Kidney epithelial cell (primary cell): ENCODE measurements at regions not wholly inside any gene's neighbourhood (a gene's known extent, or its start where the extent isn't known, plus 50 kb on each side); places are given as distances from the start of the nearest gene placed in this dataset.

ENCODE experiments used
- DNase-seq: peaks from one replicate; pipeline ENCODE4 v3.0.0-alpha.2; 2010; ENCODE audit warnings: low read depth
- H3K27me3 ChIP-seq: 2 replicates; pipeline ENCODE4 v1.6.0; 2011; ENCODE audit warnings: low read length; ENCODE audit not compliant: control insufficient read depth, insufficient read depth
- H3K36me3 ChIP-seq: 2 replicates; pipeline ENCODE4 v1.5.1; 2011; ENCODE audit warnings: low read length; ENCODE audit not compliant: control insufficient read depth, insufficient read depth
- H3K4me3 ChIP-seq: 2 replicates; pipeline ENCODE4 v1.5.1; 2011; ENCODE audit warnings: low read depth, mild to moderate bottlenecking, control low read depth, low read length
- TF ChIP-seq, protein P1 (sequence below): IDR thresholded peaks from 2 replicates; pipeline ENCODE4 v1.5.1; 2011; ENCODE audit warnings: mild to moderate bottlenecking, moderate library complexity, low read length, control low read depth, inconsistent platforms; ENCODE audit not compliant: insufficient read depth, poor library complexity, severe bottlenecking

DNA sequence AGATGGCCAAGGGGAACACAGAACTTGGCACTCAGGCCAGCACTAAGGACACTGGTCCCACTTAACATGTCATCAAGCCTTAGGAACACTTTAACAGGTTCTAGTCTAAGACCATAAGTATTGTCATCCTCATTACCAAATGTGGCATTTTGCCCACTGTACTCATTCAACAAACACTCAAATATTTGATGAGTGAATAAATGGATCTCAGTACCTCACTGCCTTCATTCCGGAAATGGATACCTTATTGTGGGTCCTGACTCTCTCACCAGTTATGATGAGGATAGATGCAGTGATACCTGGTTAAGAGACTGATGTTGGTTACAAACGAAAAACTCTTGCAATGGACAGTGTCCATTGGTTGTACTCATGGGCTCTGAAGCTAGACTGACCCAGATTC lies 455.2 kb upstream of the DYNLRB2 start:
- TF ChIP-seq, protein P1, sequence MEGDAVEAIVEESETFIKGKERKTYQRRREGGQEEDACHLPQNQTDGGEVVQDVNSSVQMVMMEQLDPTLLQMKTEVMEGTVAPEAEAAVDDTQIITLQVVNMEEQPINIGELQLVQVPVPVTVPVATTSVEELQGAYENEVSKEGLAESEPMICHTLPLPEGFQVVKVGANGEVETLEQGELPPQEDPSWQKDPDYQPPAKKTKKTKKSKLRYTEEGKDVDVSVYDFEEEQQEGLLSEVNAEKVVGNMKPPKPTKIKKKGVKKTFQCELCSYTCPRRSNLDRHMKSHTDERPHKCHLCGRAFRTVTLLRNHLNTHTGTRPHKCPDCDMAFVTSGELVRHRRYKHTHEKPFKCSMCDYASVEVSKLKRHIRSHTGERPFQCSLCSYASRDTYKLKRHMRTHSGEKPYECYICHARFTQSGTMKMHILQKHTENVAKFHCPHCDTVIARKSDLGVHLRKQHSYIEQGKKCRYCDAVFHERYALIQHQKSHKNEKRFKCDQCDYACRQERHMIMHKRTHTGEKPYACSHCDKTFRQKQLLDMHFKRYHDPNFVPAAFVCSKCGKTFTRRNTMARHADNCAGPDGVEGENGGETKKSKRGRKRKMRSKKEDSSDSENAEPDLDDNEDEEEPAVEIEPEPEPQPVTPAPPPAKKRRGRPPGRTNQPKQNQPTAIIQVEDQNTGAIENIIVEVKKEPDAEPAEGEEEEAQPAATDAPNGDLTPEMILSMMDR, result no peak
- no peak for DNase-seq
- no peaks in the 10 kb centered on the region for H3K36me3 ChIP-seq
- H3K4me3 ChIP-seq, result no peak overlapping the region
- H3K27me3 ChIP-seq, result no peaks in the 10 kb centered on the region

DNA sequence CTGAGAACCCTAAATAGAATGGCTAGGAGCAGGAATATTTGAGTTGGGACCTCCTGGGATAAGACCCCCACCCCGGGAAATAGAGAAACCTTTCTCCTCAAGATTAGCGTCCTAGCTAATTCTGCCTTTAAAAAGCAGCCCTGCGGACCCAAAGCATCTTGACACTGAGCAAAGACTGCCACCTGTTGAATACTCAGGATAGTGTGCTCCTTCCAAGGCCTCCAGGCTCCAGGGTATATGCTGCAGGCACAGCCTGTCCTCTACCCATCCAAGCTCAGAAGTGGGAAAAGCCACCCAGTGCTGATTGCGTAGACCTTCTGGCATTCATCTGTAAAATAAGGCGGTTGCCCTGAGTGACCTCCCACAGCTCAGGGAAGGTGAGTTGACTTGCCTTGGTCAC lies 456.2 kb upstream of the DYNLRB2 start:
- Histone ChIP-seq H3K27me3 (no peaks in the 10 kb centered on the region), H3K36me3 (no peaks in the 10 kb centered on the region), H3K4me3 (no peak overlapping the region)
- DNase-seq, result peak; percentile 25
- TF ChIP-seq, protein P1, result peak; percentile 69

DNA sequence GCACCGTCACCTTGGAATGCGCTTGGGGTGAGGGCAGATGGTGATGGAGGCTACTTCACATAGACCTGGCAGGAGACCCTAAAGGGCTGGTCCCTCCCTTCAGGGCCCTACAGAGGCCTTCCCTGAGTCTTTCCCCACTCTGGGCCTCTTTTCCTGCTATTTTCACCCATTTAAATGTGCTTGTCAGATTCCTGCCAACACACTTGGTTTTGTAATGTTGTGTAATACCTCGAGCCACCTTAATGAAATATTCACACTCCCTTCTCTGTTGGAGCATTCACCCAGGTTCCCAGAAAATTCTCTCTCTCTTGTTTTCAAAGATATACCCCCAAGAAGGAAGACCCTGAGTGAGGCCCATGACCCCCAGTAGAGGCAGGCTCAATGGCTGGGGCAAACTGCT lies 456.6 kb upstream of the DYNLRB2 start:
- TF ChIP-seq, protein P1, result no peak
- no peak for DNase-seq
- H3K4me3 ChIP-seq, result no peak overlapping the region

DNA sequence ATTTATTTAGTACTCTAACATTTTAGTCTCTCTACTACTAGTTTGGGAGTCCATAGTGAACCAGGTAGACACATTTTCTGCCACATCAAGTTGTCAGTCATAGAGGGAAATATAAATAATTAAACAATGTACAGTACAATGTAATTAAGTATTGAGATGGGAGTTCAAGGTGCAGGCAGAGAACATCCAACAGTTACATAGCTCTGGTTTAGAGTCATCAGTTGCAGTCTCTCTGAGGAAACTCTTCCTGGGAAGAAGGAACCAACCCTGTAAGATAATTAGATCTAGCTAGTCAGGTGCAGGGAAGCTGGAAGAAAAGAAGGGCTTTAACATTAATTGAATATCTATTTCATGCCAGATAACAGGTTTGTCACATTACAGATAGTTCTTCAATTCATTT lies 457.9 kb upstream of the DYNLRB2 start:
- Histone ChIP-seq H3K4me3 (no peak overlapping the region), H3K36me3 (no peaks in the 10 kb centered on the region), H3K27me3 (no peaks in the 10 kb centered on the region)
- TF ChIP-seq, protein P1, result no peak
- no peak for DNase-seq

More for the DNA sequence above, 456.6 kb upstream of the DYNLRB2 start:
- Histone ChIP-seq H3K36me3 (no peaks in the 10 kb centered on the region), H3K27me3 (no peaks in the 10 kb centered on the region)

DNA sequence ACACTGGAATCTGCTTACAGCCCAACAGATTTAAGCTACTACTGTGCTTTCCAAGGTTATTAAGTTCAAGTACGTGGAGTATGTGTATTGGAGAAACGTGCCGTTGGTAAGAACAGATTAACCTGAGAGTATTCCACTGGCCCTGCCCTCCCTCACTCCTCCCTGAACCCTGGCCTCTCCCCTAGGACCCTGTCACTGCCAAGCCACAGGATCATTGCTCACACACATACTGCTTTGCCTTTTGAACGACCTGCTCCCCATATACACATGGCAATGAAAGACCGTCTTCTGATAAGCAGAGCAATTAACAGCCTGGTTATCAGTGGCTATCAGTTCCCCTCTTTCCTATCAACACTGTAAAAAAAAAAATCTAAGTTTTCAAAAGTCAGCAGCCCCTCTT lies 458.9 kb upstream of the DYNLRB2 start:
- Histone ChIP-seq H3K36me3 (no peaks in the 10 kb centered on the region), H3K4me3 (no peak overlapping the region), H3K27me3 (no peaks in the 10 kb centered on the region)
- DNase-seq, result no peak
- TF ChIP-seq, protein P1, result no peak

DNA sequence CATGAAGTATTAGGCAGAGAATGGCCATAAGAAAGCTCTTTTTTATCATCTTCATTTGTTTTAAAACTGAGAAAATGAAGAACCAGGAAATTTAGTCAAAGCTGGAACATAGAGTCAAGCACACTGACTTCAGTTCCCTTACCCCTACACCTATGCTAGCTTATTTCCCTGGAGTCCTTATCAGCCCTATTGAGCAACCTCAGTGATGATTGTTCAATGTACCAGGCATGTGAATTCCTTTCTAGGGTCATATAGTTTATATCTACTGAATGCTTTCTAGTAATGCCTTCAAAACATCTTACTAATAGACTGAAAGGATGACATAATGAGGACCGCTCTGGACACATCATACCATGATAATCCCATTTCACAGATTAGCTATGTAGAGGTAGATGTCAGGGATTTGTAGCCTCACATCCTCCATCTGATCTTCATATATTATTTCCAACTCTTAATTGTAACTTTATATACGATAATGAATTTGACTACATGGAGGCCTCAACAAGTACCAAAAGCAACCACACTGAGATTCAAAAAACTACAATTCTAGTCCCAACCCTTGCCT lies 460.4 kb upstream of the DYNLRB2 start:
- no peak overlapping the region for H3K4me3 ChIP-seq
- TF ChIP-seq, protein P1, result no peak
- DNase-seq, result no peak
- H3K36me3 ChIP-seq, result no peaks in the 10 kb centered on the region
- no peaks in the 10 kb centered on the region for H3K27me3 ChIP-seq
